Colon (tissue), 2 donors: ENCODE measurements at regions not wholly inside any gene's neighbourhood (a gene's known extent, or its start where the extent isn't known, plus 50 kb on each side); places are given as distances from the start of the nearest gene placed in this dataset.

Experiments used
- FAIRE-seq: peaks from 2 replicates; lab custom pipeline; 2012; peaks lifted over from hg19 to GRCh38; lab: Jason Lieb, UNC
- donor health status: control.
- donor health status: control.

- peak; percentile 96 for FAIRE-seq
Observed at GRCh38 chrX:145178268-145178667, 69.0 kb upstream of the SPANXN1 start.

GRCh38 chrX:145190801-145191389, 56.4 kb upstream of the SPANXN1 start:
- no peak for FAIRE-seq
